ENCODE measurements at regions not wholly inside any gene's neighbourhood (a gene's known extent, or its start where the extent isn't known, plus 50 kb on each side); places are given as distances from the start of the nearest gene placed in this dataset.

- no peak overlapping the region for H3K4me3 ChIP-seq (ENCODE audit: low read depth, low read length)
- peak; percentile 100 for DNase-seq (ENCODE audit: low read depth)
- TF ChIP-seq, protein P1, sequence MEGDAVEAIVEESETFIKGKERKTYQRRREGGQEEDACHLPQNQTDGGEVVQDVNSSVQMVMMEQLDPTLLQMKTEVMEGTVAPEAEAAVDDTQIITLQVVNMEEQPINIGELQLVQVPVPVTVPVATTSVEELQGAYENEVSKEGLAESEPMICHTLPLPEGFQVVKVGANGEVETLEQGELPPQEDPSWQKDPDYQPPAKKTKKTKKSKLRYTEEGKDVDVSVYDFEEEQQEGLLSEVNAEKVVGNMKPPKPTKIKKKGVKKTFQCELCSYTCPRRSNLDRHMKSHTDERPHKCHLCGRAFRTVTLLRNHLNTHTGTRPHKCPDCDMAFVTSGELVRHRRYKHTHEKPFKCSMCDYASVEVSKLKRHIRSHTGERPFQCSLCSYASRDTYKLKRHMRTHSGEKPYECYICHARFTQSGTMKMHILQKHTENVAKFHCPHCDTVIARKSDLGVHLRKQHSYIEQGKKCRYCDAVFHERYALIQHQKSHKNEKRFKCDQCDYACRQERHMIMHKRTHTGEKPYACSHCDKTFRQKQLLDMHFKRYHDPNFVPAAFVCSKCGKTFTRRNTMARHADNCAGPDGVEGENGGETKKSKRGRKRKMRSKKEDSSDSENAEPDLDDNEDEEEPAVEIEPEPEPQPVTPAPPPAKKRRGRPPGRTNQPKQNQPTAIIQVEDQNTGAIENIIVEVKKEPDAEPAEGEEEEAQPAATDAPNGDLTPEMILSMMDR (conservative IDR thresholded peaks at IDR 0.05; ENCODE audit: low read depth, low read length): peak; percentile 28
These were observed 227.8 kb upstream of the CTNNB1 start for GRCh38 chr3:40971191-40972168.

GRCh38 chr3:40972350-40972749, 227.0 kb upstream of the CTNNB1 start:
- TF ChIP-seq, protein P1 (conservative IDR thresholded peaks at IDR 0.05; ENCODE audit: low read depth, low read length): no peak
- DNase-seq (ENCODE audit: low read depth): no peak
- H3K4me3 ChIP-seq (ENCODE audit: low read depth, low read length): no peak overlapping the region

DNA sequence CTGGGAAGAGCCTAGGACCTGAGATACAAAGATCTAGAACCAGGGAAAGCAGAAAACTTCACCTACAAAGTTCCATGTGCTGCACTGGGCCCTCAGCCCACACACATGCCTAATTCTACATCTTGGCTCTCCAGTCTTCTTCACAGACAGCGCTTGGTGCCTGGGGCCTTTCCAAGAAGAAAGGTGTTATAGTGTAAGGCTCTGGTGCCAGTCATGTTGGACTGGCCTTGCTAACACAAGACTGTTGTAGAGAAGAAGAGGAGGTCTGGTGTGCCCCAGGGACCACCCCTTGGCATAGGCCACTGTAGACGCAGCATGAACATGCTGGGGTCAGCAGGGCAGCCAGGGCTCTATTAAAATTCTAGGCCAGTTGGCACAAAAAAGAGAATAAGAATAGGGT, 226.2 kb upstream of the CTNNB1 start:
- no peak for DNase-seq (ENCODE audit: low read depth)

GRCh38 chr3:40975711-40976121, 223.6 kb upstream of the CTNNB1 start:
- TF ChIP-seq, protein P1 (conservative IDR thresholded peaks at IDR 0.05; ENCODE audit: low read depth, low read length): no peak
- no peak overlapping the region for H3K4me3 ChIP-seq (ENCODE audit: low read depth, low read length)
- peak; percentile 61 for DNase-seq (ENCODE audit: low read depth)

More for the DNA sequence above, 226.2 kb upstream of the CTNNB1 start:
- no peak overlapping the region for H3K4me3 ChIP-seq (ENCODE audit: low read depth, low read length)
- TF ChIP-seq, protein P1 (conservative IDR thresholded peaks at IDR 0.05; ENCODE audit: low read depth, low read length): no peak

DNA sequence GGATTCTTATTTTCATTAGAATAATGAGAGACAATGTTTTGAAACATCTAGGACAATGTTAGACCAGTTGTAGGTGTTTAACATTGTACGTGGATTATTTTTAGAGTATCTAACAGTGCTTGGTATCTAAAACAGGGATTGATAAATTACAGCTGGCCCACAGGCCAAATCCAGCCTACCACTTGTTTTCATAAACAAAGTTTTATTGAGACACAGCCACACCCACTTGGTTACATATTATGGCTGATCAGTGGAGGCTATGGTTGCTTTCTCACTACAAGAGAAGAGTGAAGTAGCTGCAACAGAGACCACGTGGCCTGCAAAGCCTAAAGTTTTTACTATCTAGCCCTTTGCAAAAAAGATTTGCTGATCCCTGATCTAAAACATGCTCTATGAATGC, 223.1 kb upstream of the CTNNB1 start:
- no peak overlapping the region for H3K4me3 ChIP-seq (ENCODE audit: low read depth, low read length)
- DNase-seq (ENCODE audit: low read depth): no peak
- TF ChIP-seq, protein P1 (conservative IDR thresholded peaks at IDR 0.05; ENCODE audit: low read depth, low read length): no peak

- TF ChIP-seq, protein P1 (conservative IDR thresholded peaks at IDR 0.05; ENCODE audit: low read depth, low read length): no peak
- H3K4me3 ChIP-seq (ENCODE audit: low read depth, low read length): no peak overlapping the region
- DNase-seq (ENCODE audit: low read depth): no peak
These were observed 220.9 kb upstream of the CTNNB1 start for GRCh38 chr3:40978442-40978841.

All from choroid plexus epithelial cell (primary cell).